Glutamatergic neuron (in vitro differentiated cells): ENCODE measurements at regions not wholly inside any gene's neighbourhood (a gene's known extent, or its start where the extent isn't known, plus 50 kb on each side); places are given as distances from the start of the nearest gene placed in this dataset.

ENCODE experiments used
- DNase-seq: peaks from one replicate; pipeline ENCODE4 v3.0.0; 2022
- H3K27ac Mint-ChIP-seq: one replicate; pipeline ENCODE4 v1.8.0; 2020; ENCODE audit warnings: mild to moderate bottlenecking, mixed read lengths, inconsistent platforms; ENCODE audit not compliant: unreplicated experiment
- H3K27me3 Mint-ChIP-seq: one replicate; pipeline ENCODE4 v1.8.0; 2020; ENCODE audit warnings: mild to moderate bottlenecking, moderate library complexity, mixed read lengths, inconsistent platforms; ENCODE audit not compliant: unreplicated experiment
- H3K36me3 Mint-ChIP-seq: one replicate; pipeline ENCODE4 v1.8.0; 2020; ENCODE audit warnings: mild to moderate bottlenecking, mixed read lengths, inconsistent platforms; ENCODE audit not compliant: unreplicated experiment
- H3K4me1 Mint-ChIP-seq: one replicate; pipeline ENCODE4 v1.8.0; 2020; ENCODE audit warnings: mild to moderate bottlenecking, low read depth, mixed read lengths, inconsistent platforms; ENCODE audit not compliant: unreplicated experiment
- H3K4me3 Mint-ChIP-seq: one replicate; pipeline ENCODE4 v1.8.0; 2020; ENCODE audit warnings: mild to moderate bottlenecking, mixed read lengths, inconsistent platforms; ENCODE audit not compliant: unreplicated experiment
- H3K9me3 Mint-ChIP-seq: one replicate; pipeline ENCODE4 v1.8.0; 2020; ENCODE audit warnings: mild to moderate bottlenecking, moderate library complexity, mixed read lengths, inconsistent platforms; ENCODE audit not compliant: unreplicated experiment
- CTCF ChIP-seq: fragments of 200-600 bp; sonication (generic); IDR thresholded peaks from one replicate; pipeline ENCODE4 v1.5.0; 2021; ENCODE audit not compliant: partially characterized antibody, unreplicated experiment

DNA sequence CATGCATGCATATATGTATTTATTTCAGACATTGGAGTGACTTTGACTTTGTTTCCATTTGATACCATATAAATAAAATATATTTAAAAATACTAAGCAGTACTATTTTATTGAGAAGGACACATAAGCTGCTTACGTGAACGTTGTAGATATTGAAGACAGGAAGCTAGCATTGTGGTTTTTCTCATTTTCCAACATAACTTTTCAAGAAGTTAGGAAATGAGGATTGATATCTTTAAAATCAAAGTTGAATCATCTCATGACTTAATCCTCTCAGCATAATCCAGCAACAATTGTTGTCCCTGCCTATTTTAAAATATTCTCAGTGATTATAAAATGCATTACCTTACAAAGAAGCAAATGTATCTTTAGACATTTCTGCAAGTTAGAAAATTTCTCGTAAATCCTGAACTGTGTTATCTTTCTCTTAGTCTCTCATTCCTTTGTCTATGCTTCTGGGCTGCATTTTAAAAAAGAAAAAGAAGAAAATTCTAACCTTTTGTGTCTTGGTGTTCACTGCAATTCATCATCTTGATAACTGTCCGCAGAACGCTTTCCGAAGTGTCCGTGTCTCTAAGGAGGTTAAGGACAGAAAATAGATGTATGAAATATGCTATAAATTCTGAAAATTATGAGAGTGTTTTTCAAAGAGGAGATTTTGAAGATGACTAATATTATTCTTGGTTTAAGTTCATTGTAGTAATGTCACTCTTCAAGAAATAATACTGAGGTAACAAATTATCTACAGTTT is 1089.9 kb upstream of the CDH6 start:
- Mint-ChIP-seq H3K36me3 (no peaks in the 10 kb centered on the region), H3K27me3 (no peaks in the 10 kb centered on the region), H3K27ac (no peak overlapping the region), H3K9me3 (no peaks in the 10 kb centered on the region), H3K4me3 (no peak overlapping the region), H3K4me1 (peaks cover 10% of the 10 kb centered on the region)
- DNase-seq = no peak
- TF ChIP-seq CTCF = no peak

GRCh38 chr5:30103052-30103451 is 1090.4 kb upstream of the CDH6 start:
- Mint-ChIP-seq H3K27me3 (no peaks in the 10 kb centered on the region), H3K4me1 (peaks cover 10% of the 10 kb centered on the region), H3K36me3 (no peaks in the 10 kb centered on the region), H3K27ac (no peak overlapping the region), H3K4me3 (no peak overlapping the region), H3K9me3 (no peaks in the 10 kb centered on the region)
- no peak for TF ChIP-seq CTCF
- no peak for DNase-seq

DNA sequence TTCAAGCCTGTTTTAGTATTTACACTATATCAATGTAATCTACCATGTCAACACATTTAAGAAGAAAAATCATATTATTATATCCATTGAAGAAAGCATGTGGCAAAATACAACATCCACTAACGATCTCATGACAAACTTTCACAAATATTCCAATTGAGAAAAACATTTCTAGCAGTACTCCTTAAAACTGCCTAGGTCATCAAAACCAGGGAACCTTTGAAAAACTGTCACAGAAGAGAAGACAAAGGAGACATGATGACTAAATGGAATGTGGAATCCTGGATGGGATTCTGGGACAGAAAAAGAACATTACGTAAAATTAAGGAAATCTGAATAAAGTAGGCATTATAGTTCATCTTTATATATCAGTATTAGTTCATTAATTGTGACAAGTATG is 1091.3 kb upstream of the CDH6 start:
- H3K4me3 Mint-ChIP-seq = no peak overlapping the region

GRCh38 chr5:30100929-30101328 is 1092.6 kb upstream of the CDH6 start:
- TF ChIP-seq CTCF = no peak
- Mint-ChIP-seq H3K9me3 (no peaks in the 10 kb centered on the region), H3K27ac (no peak overlapping the region), H3K36me3 (no peaks in the 10 kb centered on the region), H3K27me3 (no peaks in the 10 kb centered on the region), H3K4me3 (no peak overlapping the region), H3K4me1 (peaks cover 10% of the 10 kb centered on the region)
- no peak for DNase-seq

More for the DNA sequence above, 1091.3 kb upstream of the CDH6 start:
- H3K27ac Mint-ChIP-seq = no peak overlapping the region
- DNase-seq = no peak
- H3K36me3 Mint-ChIP-seq = no peaks in the 10 kb centered on the region
- TF ChIP-seq CTCF = no peak
- no peaks in the 10 kb centered on the region for H3K9me3 Mint-ChIP-seq
- peaks cover 10% of the 10 kb centered on the region for H3K4me1 Mint-ChIP-seq
- no peaks in the 10 kb centered on the region for H3K27me3 Mint-ChIP-seq

GRCh38 chr5:30100148-30100713 is 1093.3 kb upstream of the CDH6 start:
- no peak overlapping the region for H3K27ac Mint-ChIP-seq
- no peak for DNase-seq
- peaks cover 10% of the 10 kb centered on the region for H3K4me1 Mint-ChIP-seq
- no peak overlapping the region for H3K4me3 Mint-ChIP-seq
- no peak for TF ChIP-seq CTCF
- H3K36me3 Mint-ChIP-seq = no peaks in the 10 kb centered on the region
- no peaks in the 10 kb centered on the region for H3K9me3 Mint-ChIP-seq
- no peaks in the 10 kb centered on the region for H3K27me3 Mint-ChIP-seq
